HG02642 (cell line): ENCODE measurements at regions not wholly inside any gene's neighbourhood (a gene's known extent, or its start where the extent isn't known, plus 50 kb on each side); places are given as distances from the start of the nearest gene placed in this dataset.
"Not testable (repeated sequence)": the region's sequence is repeated elsewhere in the genome, so short reads cannot be mapped to it uniquely, and the experiment has no call there.

Experiments used
- ATAC-seq: cut with Tn5 transposase; IDR thresholded peaks from one replicate; pipeline ENCODE4 v1.9.1; 2021; ENCODE audit warnings: mild to moderate bottlenecking; ENCODE audit not compliant: unreplicated experiment, poor library complexity

GRCh38 chr16:50451951-50452508 is 83.2 kb upstream of the BRD7 start:
- ATAC-seq: no peak

- ATAC-seq: no peak
Observed at GRCh38 chr16:50450957-50451356, 82.2 kb upstream of the BRD7 start.

- no peak for ATAC-seq
Observed at GRCh38 chr16:50449800-50450199, 81.0 kb upstream of the BRD7 start.

GRCh38 chr16:50448981-50449380 is 80.2 kb upstream of the BRD7 start:
- no peak for ATAC-seq

GRCh38 chr16:50448522-50448921 is 79.7 kb upstream of the BRD7 start:
- ATAC-seq: no peak

GRCh38 chr16:50447386-50447785 is 78.6 kb upstream of the BRD7 start:
- not testable (repeated sequence) for ATAC-seq

- ATAC-seq: no peak
Observed at GRCh38 chr16:50446861-50447260, 78.1 kb upstream of the BRD7 start.

- no peak for ATAC-seq
Observed at GRCh38 chr16:50445621-50446555, 77.1 kb upstream of the BRD7 start.

GRCh38 chr16:50444526-50444925 is 75.7 kb upstream of the BRD7 start:
- ATAC-seq: no peak

- ATAC-seq: no peak
Observed at GRCh38 chr16:50442221-50442620, 73.4 kb upstream of the BRD7 start.

GRCh38 chr16:50441486-50442157 is 72.8 kb upstream of the BRD7 start:
- no peak for ATAC-seq

GRCh38 chr16:50440991-50441390 is 72.2 kb upstream of the BRD7 start:
- ATAC-seq: no peak

- no peak for ATAC-seq
Observed at GRCh38 chr16:50440531-50440930, 71.7 kb upstream of the BRD7 start.

- ATAC-seq: no peak
Observed at GRCh38 chr16:50437769-50438437, 69.1 kb upstream of the BRD7 start.

GRCh38 chr16:50436271-50436670 is 67.5 kb upstream of the BRD7 start:
- no peak for ATAC-seq

- ATAC-seq: no peak
Observed at GRCh38 chr16:50434872-50435478, 66.2 kb upstream of the BRD7 start.

GRCh38 chr16:50430076-50430475 is 61.3 kb upstream of the BRD7 start:
- ATAC-seq: no peak

GRCh38 chr16:50428742-50429141 is 60.0 kb upstream of the BRD7 start:
- no peak for ATAC-seq

GRCh38 chr16:50428116-50428515 is 59.3 kb upstream of the BRD7 start:
- ATAC-seq: no peak

- no peak for ATAC-seq
Observed at GRCh38 chr16:50427107-50427506, 58.3 kb upstream of the BRD7 start.
